Heart left ventricle (tissue), 16 donors: ENCODE measurements at regions not wholly inside any gene's neighbourhood (a gene's known extent, or its start where the extent isn't known, plus 50 kb on each side); places are given as distances from the start of the nearest gene placed in this dataset.
A peak's percentile ranks its signal among the peaks of the same experiment; 100 is the strongest.

Experiments
- ATAC-seq, 4 donors: fragments of 200-7000 bp; cut with Tn5 transposase; one replicate each; pipeline ENCODE4 v1.9.1; 2020 to 2022; ENCODE audit warnings: moderate library complexity in 4 of 4, mild to moderate bottlenecking in 3 of 4, moderate number of reproducible peaks in 1 of 4
- DNase-seq, 5 donors: peaks; one replicate each; pipeline ENCODE4 v3.0.0-alpha.2; 2020
- H3K27ac ChIP-seq, 12 donors: fragments of 200-600 bp; sonication (generic) in 4 of 12; one replicate each; pipeline versions ENCODE4 v1.5.0 to v1.8.0; 2016 to 2022; ENCODE audit warnings: mild to moderate bottlenecking in 2 of 12
- H3K27me3 ChIP-seq, 9 donors: fragments of 200-600 bp; sonication (generic) in 2 of 9; one replicate each; pipeline versions ENCODE4 v1.5.1 to v1.8.0; 2016 to 2022; ENCODE audit warnings: mild to moderate bottlenecking in 3 of 9
- H3K36me3 ChIP-seq, 9 donors: fragments of 200-600 bp; sonication (generic) in 2 of 9; one replicate each; pipeline versions ENCODE4 v1.5.0 to v1.8.0; 2018 to 2022; ENCODE audit warnings: mild to moderate bottlenecking in 2 of 9
- H3K4me1 ChIP-seq, 12 donors: fragments of 200-600 bp; sonication (generic) in 4 of 12; one replicate each; pipeline versions ENCODE4 v1.5.0 to v1.8.0; 2016 to 2022; ENCODE audit warnings: mild to moderate bottlenecking in 3 of 12
- H3K4me3 ChIP-seq, 12 donors: fragments of 200-600 bp; sonication (generic) in 4 of 12; one replicate each; pipeline versions ENCODE4 v1.5.0 to v1.8.0; 2017 to 2022; ENCODE audit warnings: mild to moderate bottlenecking in 9 of 12, moderate library complexity in 4 of 12
- H3K9me3 ChIP-seq, 12 donors: fragments of 200-600 bp; sonication (generic) in 4 of 12; one replicate each; pipeline versions ENCODE4 v1.5.0 to v1.8.0; 2016 to 2022; ENCODE audit warnings: mild to moderate bottlenecking in 1 of 12
- POLR2A ChIP-seq, 2 donors: fragments of 450-650 bp; IDR thresholded peaks; one replicate each; pipeline ENCODE4 v1.6.1; 2017; ENCODE audit warnings: antibody characterized with exemption in 2 of 2, mild to moderate bottlenecking in 2 of 2, moderate library complexity in 2 of 2
- WGBS, 4 donors: extraction: QIAGEN DNeasy Blood & Tissue Kit in 2 of 4; methylation state at CpG; one replicate each; pipeline versions ENCODE4 v1.1.5 to v1.1.7; 2013 to 2018; 5-methylcytosine and 5-hydroxymethylcytosine counted together
- intact Hi-C, 10 donors: fragments of 100-400 bp; cut with DNase I; formaldehyde crosslinking; loops; one replicate each; pipeline versions ENCODE4 v1.11.1 to v1.14.2; 2022
- TF ChIP-seq, protein P1 (sequence below), 12 donors: fragments of 200-600 bp; sonication (generic) in 4 of 12; IDR thresholded peaks; one replicate each; pipeline versions ENCODE4 v1.5.0 to v1.8.0; 2018 to 2022; ENCODE audit warnings: antibody characterized with exemption in 12 of 12, mild to moderate bottlenecking in 5 of 12
- donor health status: ischemic (EF 13 %, LVEDD 7.1; RV severe dilation, severe dysfunction).
- donor health status: healthy with polysubstance abuse.
- donor health status: DM: no; HTN: yes; CAD: no.
- donor health status: DM: no; HTN: no; CAD: no.
- donor health status: ischemic (EF 25% LVEDD 6.9; RV normal size, moderate dysfunction).
- donor health status: ischemic (EF 25% LVEDD 5.7; RV mildly dilated, moderate dysfunction).
- donor health status: healthy.
- donor health status: DM: yes; HTN: yes; CAD: no.
- donor health status: ischemic (EF 35%, LVEDD 5.7; RV mildly dilated, moderate dysfunction).
- donor health status: nonischemic (EF 11% LVEDD 7.7; RV severe dilation, severe dysfunction).
- donor health status: DM: yes; HTN: yes; CAD: no.
- donor health status: PGD.
- donor health status: ischemic (EF 29% LVEDD 5.4; RV normal size, mild dysfunction).
- donor health status: nonischemic (EF 23%, LVEDD 6.1; RV moderate dilation, normal function).

DNA sequence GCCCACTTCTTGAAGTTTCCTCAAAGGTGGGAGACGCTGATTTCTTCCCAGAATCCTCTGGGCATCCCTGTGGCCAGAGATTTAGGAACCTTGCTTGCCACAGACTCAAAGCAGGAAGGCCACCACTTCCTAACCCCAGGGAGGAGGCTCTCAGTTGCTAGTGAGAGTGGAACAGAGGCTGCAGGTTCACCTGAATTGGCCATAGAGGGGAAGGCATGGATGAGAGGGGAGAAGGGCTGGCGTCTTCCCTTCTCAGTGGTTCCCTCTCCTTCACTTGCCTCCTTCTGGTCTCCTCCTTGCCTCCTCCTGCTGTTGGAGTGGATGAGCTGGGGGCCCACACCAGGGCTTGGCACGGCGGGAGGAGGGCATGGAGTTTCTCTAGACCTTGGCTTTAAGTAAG is 185.7 kb downstream of the ADAMTS15 start:
- DNase-seq (no peak), ATAC-seq (no peak)
- Histone ChIP-seq H3K4me1 (peaks cover 0 to 12% (median 2%) of the 10 kb centered on the region in 12 donors), H3K27ac (no peak overlapping the region), H3K36me3 (no peaks in the 10 kb centered on the region), H3K4me3 (no peak overlapping the region), H3K9me3 (no peaks in the 10 kb centered on the region), H3K27me3 (no peaks in the 10 kb centered on the region)
- TF ChIP-seq POLR2A (IDR thresholded peaks at IDR 0.05): no peak
- TF ChIP-seq, protein P1, sequence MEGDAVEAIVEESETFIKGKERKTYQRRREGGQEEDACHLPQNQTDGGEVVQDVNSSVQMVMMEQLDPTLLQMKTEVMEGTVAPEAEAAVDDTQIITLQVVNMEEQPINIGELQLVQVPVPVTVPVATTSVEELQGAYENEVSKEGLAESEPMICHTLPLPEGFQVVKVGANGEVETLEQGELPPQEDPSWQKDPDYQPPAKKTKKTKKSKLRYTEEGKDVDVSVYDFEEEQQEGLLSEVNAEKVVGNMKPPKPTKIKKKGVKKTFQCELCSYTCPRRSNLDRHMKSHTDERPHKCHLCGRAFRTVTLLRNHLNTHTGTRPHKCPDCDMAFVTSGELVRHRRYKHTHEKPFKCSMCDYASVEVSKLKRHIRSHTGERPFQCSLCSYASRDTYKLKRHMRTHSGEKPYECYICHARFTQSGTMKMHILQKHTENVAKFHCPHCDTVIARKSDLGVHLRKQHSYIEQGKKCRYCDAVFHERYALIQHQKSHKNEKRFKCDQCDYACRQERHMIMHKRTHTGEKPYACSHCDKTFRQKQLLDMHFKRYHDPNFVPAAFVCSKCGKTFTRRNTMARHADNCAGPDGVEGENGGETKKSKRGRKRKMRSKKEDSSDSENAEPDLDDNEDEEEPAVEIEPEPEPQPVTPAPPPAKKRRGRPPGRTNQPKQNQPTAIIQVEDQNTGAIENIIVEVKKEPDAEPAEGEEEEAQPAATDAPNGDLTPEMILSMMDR (IDR thresholded peaks at IDR 0.05): no peak
- WGBS, 4 donors: 94 to 98% (median 96%) methylated on average over 4 of the region's 4 CpGs
- intact Hi-C loops: loop anchor here in 1 of 10 donors (10.0 kb wide), 1 partner anchor 59 kb away; no protein-coding TSS in a partner anchor

DNA sequence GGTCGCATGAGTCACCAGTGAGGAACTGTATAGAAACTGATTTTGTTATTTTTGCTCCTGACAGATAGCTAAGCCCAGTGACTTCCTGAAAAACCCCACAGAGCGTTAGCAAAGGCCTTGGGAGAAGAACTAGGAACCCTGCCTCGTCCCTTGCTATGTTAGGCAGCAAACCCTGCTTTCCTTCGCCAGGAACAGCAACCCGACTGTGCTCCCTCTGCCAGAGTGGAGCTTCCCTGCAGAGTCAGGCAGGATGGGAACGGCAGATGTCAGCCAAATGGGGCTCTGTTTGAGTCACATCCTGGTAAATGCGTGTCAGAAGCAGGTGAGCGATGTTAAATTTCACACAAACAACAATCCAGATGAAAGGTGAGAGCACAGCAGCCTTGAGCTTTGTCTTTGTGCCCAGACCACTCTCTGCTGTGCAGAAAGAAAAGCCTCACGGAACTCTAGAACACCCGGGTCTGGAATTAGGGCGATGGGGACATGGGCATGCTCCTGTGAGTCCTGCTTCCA is 186.6 kb downstream of the ADAMTS15 start:
- DNase-seq: no peak
- no peaks in the 10 kb centered on the region for H3K36me3 ChIP-seq
- ATAC-seq: peak in 3 of 4 donors; percentile 53 to 72 (median 60)
- no peaks in the 10 kb centered on the region for H3K9me3 ChIP-seq
- H3K27me3 ChIP-seq: no peaks in the 10 kb centered on the region
- peaks cover 0 to 12% (median 2%) of the 10 kb centered on the region in 12 donors for H3K4me1 ChIP-seq
- 58 to 69% (median 61%) methylated on average over 11 of the region's 11 CpGs for WGBS, 4 donors
- intact Hi-C loops: loop anchor here in 1 of 10 donors (10.0 kb wide), 1 partner anchor 60 kb away; no protein-coding TSS in a partner anchor
- H3K4me3 ChIP-seq: no peak overlapping the region
- H3K27ac ChIP-seq: no peak overlapping the region
- TF ChIP-seq, protein P1 (IDR thresholded peaks at IDR 0.05): no peak
- TF ChIP-seq POLR2A (IDR thresholded peaks at IDR 0.05): no peak

DNA sequence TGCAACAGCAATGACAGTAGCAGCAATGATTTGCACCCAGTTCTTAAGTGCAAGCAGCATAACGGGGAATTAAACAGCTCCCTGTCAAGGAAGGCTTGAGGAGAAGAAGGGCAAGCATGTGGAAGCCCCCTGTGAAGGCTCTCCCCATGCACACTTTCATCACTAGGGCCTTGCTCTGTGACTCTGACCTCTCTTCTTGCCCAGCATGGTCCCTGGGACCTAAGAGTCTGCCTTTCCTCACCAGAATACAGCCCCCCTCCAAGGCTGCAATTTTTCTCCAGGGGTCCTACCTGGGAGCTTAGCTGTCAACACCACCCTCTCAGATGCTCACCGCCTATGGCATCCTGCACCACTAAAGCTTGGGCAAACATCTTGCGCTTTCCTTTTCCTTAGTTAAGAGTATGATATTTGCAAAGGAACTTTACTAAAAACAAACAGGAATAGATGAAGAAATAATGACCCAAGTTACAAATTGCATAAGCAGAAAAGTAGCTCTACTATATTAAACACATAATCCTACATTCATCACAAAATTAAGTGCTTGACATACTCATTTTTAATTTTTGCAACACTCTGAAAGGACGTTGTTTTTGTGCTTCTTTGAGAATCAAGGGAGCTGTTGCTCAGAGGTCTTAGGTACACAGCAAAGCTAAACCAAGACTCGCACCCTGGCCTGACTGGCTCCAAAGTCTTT is 187.6 kb downstream of the ADAMTS15 start:
- Histone ChIP-seq H3K4me1 (peaks cover 0 to 12% (median 2%) of the 10 kb centered on the region in 12 donors), H3K36me3 (no peaks in the 10 kb centered on the region), H3K27me3 (no peaks in the 10 kb centered on the region), H3K9me3 (no peaks in the 10 kb centered on the region), H3K4me3 (no peak overlapping the region), H3K27ac (no peak overlapping the region)
- ATAC-seq (no peak), DNase-seq (no peak)
- intact Hi-C loops: loop anchor here in 1 of 10 donors (10.0 kb wide), 1 partner anchor 61 kb away; no protein-coding TSS in a partner anchor
- 91 to 98% (median 93%) methylated on average over 5 of the region's 5 CpGs for WGBS, 4 donors
- TF ChIP-seq, protein P1 (IDR thresholded peaks at IDR 0.05): no peak

DNA sequence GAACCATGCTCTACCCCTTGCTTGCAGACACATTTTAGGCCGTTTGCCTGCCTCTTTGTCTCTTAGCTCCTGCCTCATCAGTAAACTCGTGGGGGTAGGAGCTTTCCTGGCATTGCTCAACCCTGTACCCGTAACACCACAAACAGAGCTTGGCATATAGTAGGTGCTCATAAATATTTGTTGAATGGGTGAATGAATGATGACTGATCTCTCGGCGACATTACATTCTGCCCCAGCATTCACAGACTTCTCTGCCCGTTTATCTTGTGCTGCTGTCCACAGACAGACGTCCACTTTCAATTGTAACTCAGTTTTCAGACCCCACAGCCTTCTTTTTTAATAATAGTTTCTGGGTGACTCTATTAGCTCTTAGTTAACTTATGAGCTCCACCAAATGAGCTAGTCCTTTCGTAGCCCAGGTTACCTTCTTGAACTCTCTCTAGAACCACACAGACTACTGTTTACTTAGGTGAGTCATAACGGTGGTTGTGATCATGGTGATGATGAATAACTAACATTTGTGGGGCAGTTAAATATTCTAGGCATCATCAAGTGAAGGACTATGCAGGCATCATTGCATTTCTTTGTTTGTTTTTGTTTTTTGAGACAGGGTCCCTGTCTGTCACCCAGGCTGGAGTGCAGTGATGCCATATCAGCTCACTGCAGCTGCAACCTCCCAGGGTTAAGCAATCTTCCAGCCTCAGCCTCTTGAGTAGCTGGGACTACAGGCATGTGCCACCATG is 188.4 kb downstream of the ADAMTS15 start:
- no peak for ATAC-seq
- H3K4me3 ChIP-seq: no peak overlapping the region
- intact Hi-C loops: loop anchor here in 1 of 10 donors (10.0 kb wide), 1 partner anchor 62 kb away; no protein-coding TSS in a partner anchor
- no peaks in the 10 kb centered on the region for H3K9me3 ChIP-seq
- H3K27ac ChIP-seq: no peak overlapping the region
- no peak for TF ChIP-seq POLR2A (IDR thresholded peaks at IDR 0.05)
- TF ChIP-seq, protein P1 (IDR thresholded peaks at IDR 0.05): no peak
- no peak for DNase-seq
- H3K36me3 ChIP-seq: no peaks in the 10 kb centered on the region
- H3K27me3 ChIP-seq: no peaks in the 10 kb centered on the region
- WGBS, 4 donors: 89 to 92% (median 90%) methylated on average over 9 of the region's 9 CpGs
- peaks cover 0 to 12% (median 2%) of the 10 kb centered on the region in 12 donors for H3K4me1 ChIP-seq
